GM23338 (cell line): ENCODE measurements at regions not wholly inside any gene's neighbourhood (a gene's known extent, or its start where the extent isn't known, plus 50 kb on each side); places are given as distances from the start of the nearest gene placed in this dataset.

Source experiments
- CTCF ChIP-seq, 2 experiments: fragments of 200-600 bp in 1 of 2; sonication (generic) in 1 of 2; conservative IDR thresholded peaks; 2 replicates each; pipeline versions ENCODE4 v1.5.1 to v1.6.1; 2016 to 2017; ENCODE audit warnings: antibody characterized with exemption in 2 of 2, low read depth in 2 of 2, mild to moderate bottlenecking in 2 of 2, moderate library complexity in 1 of 2
- EZH2 ChIP-seq: fragments of 200-600 bp; sonication (generic); IDR thresholded peaks from one replicate; pipeline ENCODE4 v1.8.0; 2017; ENCODE audit warnings: antibody characterized with exemption, mild to moderate bottlenecking, low read depth; ENCODE audit not compliant: unreplicated experiment
- EZH2phosphoT487 ChIP-seq: fragments of 200-600 bp; sonication (generic); IDR thresholded peaks from one replicate; pipeline ENCODE4 v1.8.1; 2018; ENCODE audit warnings: antibody characterized with exemption; ENCODE audit not compliant: unreplicated experiment
- POLR2AphosphoS5 ChIP-seq: IDR thresholded peaks from 2 replicates; pipeline ENCODE4 v1.6.1; 2016; ENCODE audit warnings: antibody characterized with exemption, low read depth
- REST ChIP-seq: IDR thresholded peaks from one replicate; pipeline ENCODE4 v1.6.1; 2018; ENCODE audit warnings: antibody characterized with exemption; ENCODE audit not compliant: unreplicated experiment
- ZNF114 ChIP-seq: fragments of 250-450 bp; sonication (Bioruptor Pico); IDR thresholded peaks from 2 replicates; pipeline ENCODE4 v1.5.0; 2020; ENCODE audit warnings: mild to moderate bottlenecking, moderate library complexity
- ZNF331 ChIP-seq: fragments of 250-450 bp; sonication (Bioruptor Pico); IDR thresholded peaks from 2 replicates; pipeline ENCODE4 v1.5.0; 2020; ENCODE audit warnings: low read depth, mild to moderate bottlenecking, moderate library complexity

- no peak for TF ChIP-seq CTCF (conservative IDR thresholded peaks at IDR 0.05; ENCODE audit: low read depth in 2 of 2)
- TF ChIP-seq EZH2phosphoT487: no peak
- no peak for TF ChIP-seq POLR2AphosphoS5
- no peak for TF ChIP-seq ZNF331
- no peak for TF ChIP-seq REST
- TF ChIP-seq ZNF114: no peak
- TF ChIP-seq EZH2: no peak
These were observed 372.6 kb downstream of the RPS6KC1 start for GRCh38 chr1:213423605-213424004.
